GM23248 (cell line): ENCODE measurements at regions not wholly inside any gene's neighbourhood (a gene's known extent, or its start where the extent isn't known, plus 50 kb on each side); places are given as distances from the start of the nearest gene placed in this dataset.

ENCODE experiments used
- EZH2 ChIP-seq: fragments of 200-600 bp; sonication (generic); IDR thresholded peaks from 2 replicates; pipeline ENCODE4 v1.6.1; 2018; ENCODE audit warnings: antibody characterized with exemption, mild to moderate bottlenecking; ENCODE audit not compliant: insufficient read depth, poor library complexity, severe bottlenecking
- EZH2phosphoT487 ChIP-seq: fragments of 200-600 bp; sonication (generic); IDR thresholded peaks from 2 replicates; pipeline ENCODE4 v1.6.1; 2018; ENCODE audit warnings: antibody characterized with exemption, moderate library complexity, mild to moderate bottlenecking, low read depth; ENCODE audit not compliant: insufficient read depth

GRCh38 chr17:13864521-13864920, 204.8 kb upstream of the COX10 start:
- TF ChIP-seq EZH2 (no peak), EZH2phosphoT487 (no peak)
